ENCODE measurements at regions not wholly inside any gene's neighbourhood (a gene's known extent, or its start where the extent isn't known, plus 50 kb on each side); places are given as distances from the start of the nearest gene placed in this dataset.

DNA sequence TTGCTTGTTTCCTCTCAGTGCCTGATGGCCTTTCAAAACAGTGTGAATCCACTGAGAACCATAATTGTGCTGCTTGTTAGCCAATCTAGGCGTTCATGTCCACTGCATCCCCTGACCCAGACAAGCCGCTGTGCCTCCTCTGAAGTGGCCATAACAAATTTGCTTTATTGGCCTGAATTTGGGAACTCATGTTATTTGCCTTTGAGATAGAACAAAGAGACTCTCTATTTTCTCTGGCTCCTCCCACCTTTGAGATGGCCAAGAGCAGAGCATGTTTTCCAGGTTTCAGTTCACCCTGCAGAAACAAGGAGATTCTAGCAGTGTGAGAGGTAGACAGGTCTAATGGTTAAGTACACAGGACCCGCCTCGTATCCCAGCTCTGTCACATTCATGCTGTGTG is 723.9 kb downstream of the MED13L start:
- Mint-ChIP-seq H3K9me3 (ENCODE audit: unreplicated experiment) (peaks cover 22% of the 10 kb centered on the region), H3K4me1 (ENCODE audit: unreplicated experiment) (no peaks in the 10 kb centered on the region), H3K36me3 (ENCODE audit: unreplicated experiment) (no peaks in the 10 kb centered on the region), H3K27ac (ENCODE audit: unreplicated experiment) (no peak overlapping the region), H3K4me3 (ENCODE audit: unreplicated experiment) (no peak overlapping the region), H3K27me3 (ENCODE audit: unreplicated experiment) (no peaks in the 10 kb centered on the region)
- no peak for DNase-seq (ENCODE audit: extremely low spot score, unreplicated experiment)
- TF ChIP-seq, protein P1, sequence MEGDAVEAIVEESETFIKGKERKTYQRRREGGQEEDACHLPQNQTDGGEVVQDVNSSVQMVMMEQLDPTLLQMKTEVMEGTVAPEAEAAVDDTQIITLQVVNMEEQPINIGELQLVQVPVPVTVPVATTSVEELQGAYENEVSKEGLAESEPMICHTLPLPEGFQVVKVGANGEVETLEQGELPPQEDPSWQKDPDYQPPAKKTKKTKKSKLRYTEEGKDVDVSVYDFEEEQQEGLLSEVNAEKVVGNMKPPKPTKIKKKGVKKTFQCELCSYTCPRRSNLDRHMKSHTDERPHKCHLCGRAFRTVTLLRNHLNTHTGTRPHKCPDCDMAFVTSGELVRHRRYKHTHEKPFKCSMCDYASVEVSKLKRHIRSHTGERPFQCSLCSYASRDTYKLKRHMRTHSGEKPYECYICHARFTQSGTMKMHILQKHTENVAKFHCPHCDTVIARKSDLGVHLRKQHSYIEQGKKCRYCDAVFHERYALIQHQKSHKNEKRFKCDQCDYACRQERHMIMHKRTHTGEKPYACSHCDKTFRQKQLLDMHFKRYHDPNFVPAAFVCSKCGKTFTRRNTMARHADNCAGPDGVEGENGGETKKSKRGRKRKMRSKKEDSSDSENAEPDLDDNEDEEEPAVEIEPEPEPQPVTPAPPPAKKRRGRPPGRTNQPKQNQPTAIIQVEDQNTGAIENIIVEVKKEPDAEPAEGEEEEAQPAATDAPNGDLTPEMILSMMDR (IDR thresholded peaks at IDR 0.05) = no peak

DNA sequence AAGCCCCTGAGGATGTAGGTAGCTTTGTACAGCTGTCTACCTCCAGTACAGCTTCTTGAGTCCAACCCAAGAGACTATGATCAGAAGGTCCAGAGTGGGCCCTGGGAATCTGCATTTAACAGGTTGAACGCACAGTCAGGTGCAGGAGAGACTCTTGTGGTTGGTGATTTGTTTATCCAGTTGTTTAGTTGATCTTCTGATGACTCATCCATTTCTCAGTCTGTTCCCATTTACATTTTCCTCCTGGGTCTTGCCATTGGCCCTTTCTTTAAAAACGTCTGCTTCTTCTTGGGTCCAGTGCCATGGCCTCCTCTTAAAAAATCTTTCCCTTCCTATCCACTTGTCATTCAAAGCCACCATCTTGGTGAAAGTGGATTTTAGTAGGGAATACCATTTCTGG is 734.2 kb downstream of the MED13L start:
- no peak for DNase-seq (ENCODE audit: extremely low spot score, unreplicated experiment)
- Mint-ChIP-seq H3K9me3 (ENCODE audit: unreplicated experiment) (peaks cover 14% of the 10 kb centered on the region), H3K27ac (ENCODE audit: unreplicated experiment) (no peak overlapping the region), H3K36me3 (ENCODE audit: unreplicated experiment) (no peaks in the 10 kb centered on the region), H3K4me3 (ENCODE audit: unreplicated experiment) (no peak overlapping the region), H3K27me3 (ENCODE audit: unreplicated experiment) (no peaks in the 10 kb centered on the region), H3K4me1 (ENCODE audit: unreplicated experiment) (no peaks in the 10 kb centered on the region)
- TF ChIP-seq, protein P1 (IDR thresholded peaks at IDR 0.05) = no peak

GRCh38 chr12:115542656-115543055 is 734.8 kb downstream of the MED13L start:
- no peak overlapping the region for H3K4me3 Mint-ChIP-seq (ENCODE audit: unreplicated experiment)
- H3K27me3 Mint-ChIP-seq (ENCODE audit: unreplicated experiment) = no peaks in the 10 kb centered on the region
- TF ChIP-seq, protein P1 (IDR thresholded peaks at IDR 0.05) = no peak
- no peak overlapping the region for H3K27ac Mint-ChIP-seq (ENCODE audit: unreplicated experiment)
- H3K9me3 Mint-ChIP-seq (ENCODE audit: unreplicated experiment) = peaks cover 14% of the 10 kb centered on the region
- no peak for DNase-seq (ENCODE audit: extremely low spot score, unreplicated experiment)
- no peaks in the 10 kb centered on the region for H3K4me1 Mint-ChIP-seq (ENCODE audit: unreplicated experiment)
- H3K36me3 Mint-ChIP-seq (ENCODE audit: unreplicated experiment) = no peaks in the 10 kb centered on the region

DNA sequence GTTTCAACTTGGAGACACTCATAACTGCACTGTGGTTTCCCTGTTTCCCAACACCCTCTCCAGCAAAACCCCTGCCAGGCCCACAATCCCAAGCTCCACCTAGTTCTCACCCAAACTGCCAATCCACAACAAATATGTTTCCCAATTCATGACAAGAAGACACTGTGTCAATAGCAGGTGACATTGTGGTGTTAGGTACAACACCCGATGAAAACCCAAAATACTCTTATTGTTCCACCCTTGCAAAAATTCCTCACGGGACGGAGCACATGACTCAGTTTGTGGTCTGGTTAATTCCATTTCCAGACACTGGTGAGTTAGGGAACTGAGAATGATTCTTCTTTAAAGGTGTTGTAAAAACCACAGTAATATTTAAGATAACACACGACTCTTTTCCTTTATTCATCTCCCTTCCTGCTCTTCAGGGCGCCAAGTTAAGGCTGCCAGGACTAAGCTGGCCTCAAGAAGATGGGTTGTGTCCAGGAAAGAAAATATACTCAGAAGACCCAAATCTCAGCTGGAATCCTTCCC is 735.5 kb downstream of the MED13L start:
- H3K36me3 Mint-ChIP-seq (ENCODE audit: unreplicated experiment) = no peaks in the 10 kb centered on the region
- peaks cover 17% of the 10 kb centered on the region for H3K9me3 Mint-ChIP-seq (ENCODE audit: unreplicated experiment)
- no peak overlapping the region for H3K27ac Mint-ChIP-seq (ENCODE audit: unreplicated experiment)
- no peaks in the 10 kb centered on the region for H3K27me3 Mint-ChIP-seq (ENCODE audit: unreplicated experiment)
- H3K4me1 Mint-ChIP-seq (ENCODE audit: unreplicated experiment) = no peaks in the 10 kb centered on the region
- TF ChIP-seq, protein P1 (IDR thresholded peaks at IDR 0.05) = no peak
- no peak overlapping the region for H3K4me3 Mint-ChIP-seq (ENCODE audit: unreplicated experiment)
- DNase-seq (ENCODE audit: extremely low spot score, unreplicated experiment) = no peak

GRCh38 chr12:115528466-115528865 is 749.0 kb downstream of the MED13L start:
- Mint-ChIP-seq H3K9me3 (ENCODE audit: unreplicated experiment) (no peaks in the 10 kb centered on the region), H3K4me1 (ENCODE audit: unreplicated experiment) (no peaks in the 10 kb centered on the region), H3K27me3 (ENCODE audit: unreplicated experiment) (no peaks in the 10 kb centered on the region), H3K27ac (ENCODE audit: unreplicated experiment) (no peak overlapping the region), H3K4me3 (ENCODE audit: unreplicated experiment) (no peak overlapping the region), H3K36me3 (ENCODE audit: unreplicated experiment) (no peaks in the 10 kb centered on the region)
- DNase-seq (ENCODE audit: extremely low spot score, unreplicated experiment) = no peak
- TF ChIP-seq, protein P1 (IDR thresholded peaks at IDR 0.05) = no peak
